ENCODE measurements at regions not wholly inside any gene's neighbourhood (a gene's known extent, or its start where the extent isn't known, plus 50 kb on each side); places are given as distances from the start of the nearest gene placed in this dataset. TPM values are rescaled to one million over a fixed set of nuclear protein-coding genes. Genes with fewer than 3 reads are reported as not detected.

DNA sequence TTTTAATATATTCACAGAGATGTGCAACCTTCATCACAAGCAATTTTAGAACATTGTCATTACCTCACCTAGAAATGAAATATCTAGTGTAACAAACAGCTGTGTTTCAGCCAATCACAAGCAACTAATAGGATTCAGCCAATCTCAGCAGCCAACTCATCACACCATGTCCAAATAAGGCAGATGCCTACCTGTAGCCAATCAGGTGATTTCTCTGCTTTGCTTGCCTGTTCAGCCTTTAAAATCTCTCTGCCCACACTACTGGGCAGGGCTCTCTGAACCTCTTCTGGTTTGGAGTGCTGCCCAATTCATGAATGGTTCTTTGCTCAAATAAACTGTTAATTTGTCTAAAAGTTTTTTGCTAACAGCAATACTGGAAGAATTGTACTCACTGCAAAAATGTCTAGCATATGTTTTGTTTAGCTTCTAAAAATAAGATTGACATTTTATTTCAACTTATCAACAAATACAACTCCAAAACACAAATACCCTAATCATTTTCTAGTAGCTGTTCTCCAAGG is 52.4 kb upstream of the IGFBP7 start:
- no peak overlapping the region for H3K4me3 ChIP-seq
- no peaks in the 10 kb centered on the region for H3K36me3 ChIP-seq
- TF ChIP-seq, protein P1, sequence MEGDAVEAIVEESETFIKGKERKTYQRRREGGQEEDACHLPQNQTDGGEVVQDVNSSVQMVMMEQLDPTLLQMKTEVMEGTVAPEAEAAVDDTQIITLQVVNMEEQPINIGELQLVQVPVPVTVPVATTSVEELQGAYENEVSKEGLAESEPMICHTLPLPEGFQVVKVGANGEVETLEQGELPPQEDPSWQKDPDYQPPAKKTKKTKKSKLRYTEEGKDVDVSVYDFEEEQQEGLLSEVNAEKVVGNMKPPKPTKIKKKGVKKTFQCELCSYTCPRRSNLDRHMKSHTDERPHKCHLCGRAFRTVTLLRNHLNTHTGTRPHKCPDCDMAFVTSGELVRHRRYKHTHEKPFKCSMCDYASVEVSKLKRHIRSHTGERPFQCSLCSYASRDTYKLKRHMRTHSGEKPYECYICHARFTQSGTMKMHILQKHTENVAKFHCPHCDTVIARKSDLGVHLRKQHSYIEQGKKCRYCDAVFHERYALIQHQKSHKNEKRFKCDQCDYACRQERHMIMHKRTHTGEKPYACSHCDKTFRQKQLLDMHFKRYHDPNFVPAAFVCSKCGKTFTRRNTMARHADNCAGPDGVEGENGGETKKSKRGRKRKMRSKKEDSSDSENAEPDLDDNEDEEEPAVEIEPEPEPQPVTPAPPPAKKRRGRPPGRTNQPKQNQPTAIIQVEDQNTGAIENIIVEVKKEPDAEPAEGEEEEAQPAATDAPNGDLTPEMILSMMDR (IDR thresholded peaks at IDR 0.05), result no peak
- no peak for TF ChIP-seq EP300 (IDR thresholded peaks at IDR 0.05)
- TF ChIP-seq POLR2A (IDR thresholded peaks at IDR 0.05), result no peak
- H3K27ac ChIP-seq, result no peak overlapping the region
- H3K9me3 ChIP-seq, result no peaks in the 10 kb centered on the region
- H3K4me1 ChIP-seq, result peaks cover 0 to 13% (median 2%) of the 10 kb centered on the region in 4 donors
- no peak for DNase-seq (ENCODE audit: low spot score in 2 of 2)
- no peaks in the 10 kb centered on the region for H3K27me3 ChIP-seq

Small RNA genes lying in the stretch of these regions (small RNA-seq; reads per million reads assigned to genes)
- gene SRIP1, result not detected
